ENCODE measurements at regions not wholly inside any gene's neighbourhood (a gene's known extent, or its start where the extent isn't known, plus 50 kb on each side); places are given as distances from the start of the nearest gene placed in this dataset.
"Not testable (repeated sequence)": the region's sequence is repeated elsewhere in the genome, so short reads cannot be mapped to it uniquely, and the experiment has no call there.

- not testable (repeated sequence) for DNase-seq (ENCODE audit: low spot score)
These were observed 1211.0 kb downstream of the FSCB start for GRCh38 chr14:43296061-43296460.

- no peak for DNase-seq (ENCODE audit: low spot score)
These were observed 1221.5 kb downstream of the FSCB start for GRCh38 chr14:43285575-43285974.

GRCh38 chr14:43260056-43260455 is 1247.0 kb downstream of the FSCB start:
- DNase-seq (ENCODE audit: low spot score) = no peak

GRCh38 chr14:43258396-43258795 is 1248.7 kb downstream of the FSCB start:
- DNase-seq (ENCODE audit: low spot score) = no peak

- DNase-seq (ENCODE audit: low spot score) = not testable (repeated sequence)
These were observed 1250.1 kb downstream of the FSCB start for GRCh38 chr14:43256996-43257395.

GRCh38 chr14:43252866-43253265 is 1254.2 kb downstream of the FSCB start:
- no peak for DNase-seq (ENCODE audit: low spot score)

- no peak for DNase-seq (ENCODE audit: low spot score)
These were observed 1257.5 kb downstream of the FSCB start for GRCh38 chr14:43249591-43249990.

- DNase-seq (ENCODE audit: low spot score) = no peak
These were observed 1258.0 kb downstream of the FSCB start for GRCh38 chr14:43249116-43249515.

- DNase-seq (ENCODE audit: low spot score) = no peak
These were observed 1259.2 kb downstream of the FSCB start for GRCh38 chr14:43247877-43248276.

- no peak for DNase-seq (ENCODE audit: low spot score)
These were observed 1262.9 kb downstream of the FSCB start for GRCh38 chr14:43244142-43244625.

GRCh38 chr14:43243168-43243567 is 1263.9 kb downstream of the FSCB start:
- no peak for DNase-seq (ENCODE audit: low spot score)

- no peak for DNase-seq (ENCODE audit: low spot score)
These were observed 1274.8 kb downstream of the FSCB start for GRCh38 chr14:43232261-43232660.

- DNase-seq (ENCODE audit: low spot score) = no peak
These were observed 1291.6 kb downstream of the FSCB start for GRCh38 chr14:43215524-43215923.

GRCh38 chr14:43207189-43207588 is 1299.9 kb downstream of the FSCB start:
- DNase-seq (ENCODE audit: low spot score) = no peak

- DNase-seq (ENCODE audit: low spot score) = no peak
These were observed 1302.3 kb downstream of the FSCB start for GRCh38 chr14:43204816-43205215.

GRCh38 chr14:43200519-43200918 is 1306.6 kb downstream of the FSCB start:
- DNase-seq (ENCODE audit: low spot score) = no peak

GRCh38 chr14:43198465-43198864 is 1308.6 kb downstream of the FSCB start:
- no peak for DNase-seq (ENCODE audit: low spot score)

GRCh38 chr14:43184540-43184939 is 1322.5 kb downstream of the FSCB start:
- no peak for DNase-seq (ENCODE audit: low spot score)

- DNase-seq (ENCODE audit: low spot score) = no peak
These were observed 1323.2 kb downstream of the FSCB start for GRCh38 chr14:43183916-43184315.

- no peak for DNase-seq (ENCODE audit: low spot score)
These were observed 1331.2 kb downstream of the FSCB start for GRCh38 chr14:43175896-43176295.

- DNase-seq (ENCODE audit: low spot score) = no peak
These were observed 1334.1 kb downstream of the FSCB start for GRCh38 chr14:43172899-43173548.

- DNase-seq (ENCODE audit: low spot score) = no peak
These were observed 1337.4 kb downstream of the FSCB start for GRCh38 chr14:43169722-43170121.

- no peak for DNase-seq (ENCODE audit: low spot score)
These were observed 1338.6 kb downstream of the FSCB start for GRCh38 chr14:43168371-43168925.

- no peak for DNase-seq (ENCODE audit: low spot score)
These were observed 1340.9 kb downstream of the FSCB start for GRCh38 chr14:43166163-43166562.
